Mucosa of descending colon (tissue), 3 donors: ENCODE measurements at regions not wholly inside any gene's neighbourhood (a gene's known extent, or its start where the extent isn't known, plus 50 kb on each side); places are given as distances from the start of the nearest gene placed in this dataset.
A peak's percentile ranks its signal among the peaks of the same experiment; 100 is the strongest.

Experiments used
- ATAC-seq: fragments of 200-7000 bp; cut with Tn5 transposase; one replicate; pipeline ENCODE4 v1.9.1; 2020; ENCODE audit warnings: mild to moderate bottlenecking, moderate library complexity
- DNase-seq, 3 donors: peaks; one replicate each; pipeline ENCODE4 v3.0.0-alpha.2; 2020
- H3K36me3 ChIP-seq: fragments of 200-600 bp; one replicate; pipeline ENCODE4 v1.8.0; 2021; ENCODE audit warnings: low read depth, mild to moderate bottlenecking
- H3K4me1 ChIP-seq: fragments of 200-600 bp; one replicate; pipeline ENCODE4 v1.8.0; 2021; ENCODE audit warnings: low read depth, mild to moderate bottlenecking
- H3K4me3 ChIP-seq: fragments of 200-600 bp; one replicate; pipeline ENCODE4 v1.8.0; 2021; ENCODE audit warnings: mild to moderate bottlenecking
- H3K9me3 ChIP-seq: fragments of 200-600 bp; one replicate; pipeline ENCODE4 v1.8.0; 2021; ENCODE audit warnings: mild to moderate bottlenecking
- CTCF ChIP-seq: fragments of 200-600 bp; IDR thresholded peaks from one replicate; pipeline ENCODE4 v1.8.0; 2022; ENCODE audit warnings: antibody characterized with exemption, mild to moderate bottlenecking
- intact Hi-C, 2 donors: fragments of 100-400 bp; cut with DNase I in 1 of 2; cut with micrococcal nuclease in 1 of 2; formaldehyde crosslinking; loops; one replicate each; pipeline versions ENCODE4 v1.11.0 to v1.11.1; 2022; cut with DNase I, micrococcal nuclease
- donor health status: DM: no; HTN: no; CAD: no; lungs with moderate emphysema.
- donor health status: DM: no; HTN: no; CAD: no.
- donor health status: DM: no; HTN: yes; CAD: no.

GRCh38 chr1:55703726-55704363 is 488.7 kb upstream of the USP24 start:
- no peak for ATAC-seq
- no peaks in the 10 kb centered on the region for H3K9me3 ChIP-seq
- H3K36me3 ChIP-seq, result no peaks in the 10 kb centered on the region
- H3K4me1 ChIP-seq, result no peaks in the 10 kb centered on the region
- TF ChIP-seq CTCF, result no peak
- H3K4me3 ChIP-seq, result no peak overlapping the region
- peak in 1 of 3 donors; percentile 36 for DNase-seq
- intact Hi-C loops, result no loop called here

- ATAC-seq, result peak; percentile 77
- H3K4me3 ChIP-seq, result no peak overlapping the region
- intact Hi-C loops, result no loop called here
- no peaks in the 10 kb centered on the region for H3K9me3 ChIP-seq
- TF ChIP-seq CTCF, result peak; percentile 53
- no peaks in the 10 kb centered on the region for H3K4me1 ChIP-seq
- DNase-seq, result peak in 1 of 3 donors; percentile 40
- H3K36me3 ChIP-seq, result no peaks in the 10 kb centered on the region
Measured at GRCh38 chr1:55702064-55702463, 486.9 kb upstream of the USP24 start.

- H3K4me3 ChIP-seq, result no peak overlapping the region
- ATAC-seq (no peak), DNase-seq (no peak)
- H3K4me1 ChIP-seq, result no peaks in the 10 kb centered on the region
- no peaks in the 10 kb centered on the region for H3K9me3 ChIP-seq
- TF ChIP-seq CTCF, result no peak
- no peaks in the 10 kb centered on the region for H3K36me3 ChIP-seq
- intact Hi-C loops, result no loop called here
Measured at GRCh38 chr1:55700359-55701130, 485.4 kb upstream of the USP24 start.

GRCh38 chr1:55699228-55699627 is 484.1 kb upstream of the USP24 start:
- H3K4me1 ChIP-seq, result no peaks in the 10 kb centered on the region
- ATAC-seq (no peak), DNase-seq (no peak)
- no peak overlapping the region for H3K4me3 ChIP-seq
- TF ChIP-seq CTCF, result no peak
- no peaks in the 10 kb centered on the region for H3K36me3 ChIP-seq
- H3K9me3 ChIP-seq, result no peaks in the 10 kb centered on the region
- intact Hi-C loops, result no loop called here

- no peak for ATAC-seq
- intact Hi-C loops, result no loop called here
- Histone ChIP-seq H3K9me3 (no peaks in the 10 kb centered on the region), H3K4me1 (no peaks in the 10 kb centered on the region), H3K4me3 (no peak overlapping the region), H3K36me3 (no peaks in the 10 kb centered on the region)
- TF ChIP-seq CTCF, result no peak
- no peak for DNase-seq
Measured at GRCh38 chr1:55697997-55698535, 482.9 kb upstream of the USP24 start.
